K562 (cell line): ENCODE measurements at regions not wholly inside any gene's neighbourhood (a gene's known extent, or its start where the extent isn't known, plus 50 kb on each side); places are given as distances from the start of the nearest gene placed in this dataset.

Experiments
- CBFA2T3 ChIP-seq: fragments of 450-650 bp; IDR thresholded peaks from 2 replicates; pipeline ENCODE4 v1.6.1; 2017
- CBX2 ChIP-seq: fragments of 200-600 bp; sonication (generic); IDR thresholded peaks from one replicate; pipeline ENCODE4 v1.6.1; 2012; ENCODE audit warnings: mild to moderate bottlenecking, low read length, inconsistent platforms; ENCODE audit not compliant: insufficient read depth, poor library complexity, severe bottlenecking
- CBX5 ChIP-seq: IDR thresholded peaks from 2 replicates; pipeline ENCODE4 v1.6.1; 2014; ENCODE audit warnings: low read depth, borderline replicate concordance
- CCNT2 ChIP-seq: IDR thresholded peaks from 2 replicates; pipeline ENCODE4 v1.6.1; 2011; ENCODE audit warnings: borderline replicate concordance, low read depth, mild to moderate bottlenecking, moderate library complexity, mixed read lengths, low read length; ENCODE audit not compliant: insufficient read length; ENCODE audit errors: extremely low read depth
- EP300 ChIP-seq: IDR thresholded peaks from 2 replicates; pipeline ENCODE4 v1.6.1; 2012; ENCODE audit warnings: low read length, improper control_type of control experiment
- KHSRP ChIP-seq: fragments of 450-650 bp; IDR thresholded peaks from 2 replicates; pipeline ENCODE4 v1.6.1; 2017
- POU5F1 ChIP-seq: fragments of 150-350 bp; IDR thresholded peaks from 2 replicates; pipeline ENCODE4 v1.6.1; 2014; ENCODE audit warnings: borderline replicate concordance, low read length, low read depth, mild to moderate bottlenecking; ENCODE audit not compliant: partially characterized antibody
- SMAD2 ChIP-seq: fragments of 150-350 bp; IDR thresholded peaks from 2 replicates; pipeline ENCODE4 v1.6.1; 2014; ENCODE audit warnings: low read depth, mild to moderate bottlenecking, low read length
- SNIP1 ChIP-seq: fragments of 450-650 bp; IDR thresholded peaks from 2 replicates; pipeline ENCODE4 v1.7.1; 2017; ENCODE audit warnings: low read depth, mild to moderate bottlenecking
- SREBF1 ChIP-seq: fragments of 150-350 bp; IDR thresholded peaks from 2 replicates; pipeline ENCODE4 v1.6.1; 2014; ENCODE audit warnings: antibody characterized with exemption, low read depth, low read length, borderline replicate concordance
- SRSF1 ChIP-seq: fragments of 200-400 bp; formaldehyde crosslinking; IDR thresholded peaks from 2 replicates; pipeline ENCODE4 v1.6.1; 2017; ENCODE audit warnings: mild to moderate bottlenecking, low read depth, low read length, moderate library complexity
- SRSF7 ChIP-seq: fragments of 200-400 bp; formaldehyde crosslinking; optimal IDR thresholded peaks from 2 replicates; pipeline ENCODE3; 2017; ENCODE audit warnings: mild to moderate bottlenecking, low read depth, low read length
- XRCC4 ChIP-seq: IDR thresholded peaks from one replicate; pipeline ENCODE4 v1.6.1; 2011; ENCODE audit not compliant: insufficient read depth, insufficient read length; ENCODE audit errors: extremely low read depth
- ZBTB7A ChIP-seq: IDR thresholded peaks from 2 replicates; pipeline ENCODE4 v1.6.1; 2011; ENCODE audit warnings: low read depth, mild to moderate bottlenecking, low read length, moderate library complexity, borderline replicate concordance; ENCODE audit not compliant: control insufficient read depth
- ZNF277 ChIP-seq: fragments of 250-450 bp; sonication (Bioruptor Pico); IDR thresholded peaks from 2 replicates; pipeline ENCODE4 v1.8.0; 2022; ENCODE audit warnings: inconsistent platforms, mild to moderate bottlenecking, moderate library complexity, borderline replicate concordance
- ZNF444 ChIP-seq: fragments of 250-450 bp; sonication (Bioruptor Pico); IDR thresholded peaks from 2 replicates; pipeline ENCODE4 v1.4.0; 2020; ENCODE audit warnings: mild to moderate bottlenecking, moderate library complexity
- TF ChIP-seq, protein P1 (sequence below): conservative IDR thresholded peaks from 2 replicates; pipeline ENCODE4 v1.6.1; 2011; ENCODE audit warnings: low read depth, mild to moderate bottlenecking, low read length; ENCODE audit not compliant: control insufficient read depth
- TF ChIP-seq, protein P2 (sequence below): fragments of 250-450 bp; sonication (Bioruptor Pico); IDR thresholded peaks from 2 replicates; pipeline ENCODE4 v1.5.1; 2021; ENCODE audit warnings: mild to moderate bottlenecking
- TF ChIP-seq, protein P3 (sequence below): fragments of 450-650 bp; IDR thresholded peaks from 2 replicates; pipeline ENCODE4 v1.6.1; 2016; ENCODE audit warnings: mild to moderate bottlenecking
- TF ChIP-seq, protein P4 (sequence below): fragments of 250-450 bp; sonication (Bioruptor Pico); IDR thresholded peaks from 2 replicates; pipeline ENCODE4 v1.6.1; 2021; ENCODE audit warnings: mild to moderate bottlenecking

GRCh38 chr6:26157251-26158075, 70.2 kb downstream of the HFE start (continued):
- TF ChIP-seq, protein P1, sequence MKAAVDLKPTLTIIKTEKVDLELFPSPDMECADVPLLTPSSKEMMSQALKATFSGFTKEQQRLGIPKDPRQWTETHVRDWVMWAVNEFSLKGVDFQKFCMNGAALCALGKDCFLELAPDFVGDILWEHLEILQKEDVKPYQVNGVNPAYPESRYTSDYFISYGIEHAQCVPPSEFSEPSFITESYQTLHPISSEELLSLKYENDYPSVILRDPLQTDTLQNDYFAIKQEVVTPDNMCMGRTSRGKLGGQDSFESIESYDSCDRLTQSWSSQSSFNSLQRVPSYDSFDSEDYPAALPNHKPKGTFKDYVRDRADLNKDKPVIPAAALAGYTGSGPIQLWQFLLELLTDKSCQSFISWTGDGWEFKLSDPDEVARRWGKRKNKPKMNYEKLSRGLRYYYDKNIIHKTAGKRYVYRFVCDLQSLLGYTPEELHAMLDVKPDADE: peak; percentile 34
- no peak for TF ChIP-seq SREBF1
- TF ChIP-seq, protein P2, sequence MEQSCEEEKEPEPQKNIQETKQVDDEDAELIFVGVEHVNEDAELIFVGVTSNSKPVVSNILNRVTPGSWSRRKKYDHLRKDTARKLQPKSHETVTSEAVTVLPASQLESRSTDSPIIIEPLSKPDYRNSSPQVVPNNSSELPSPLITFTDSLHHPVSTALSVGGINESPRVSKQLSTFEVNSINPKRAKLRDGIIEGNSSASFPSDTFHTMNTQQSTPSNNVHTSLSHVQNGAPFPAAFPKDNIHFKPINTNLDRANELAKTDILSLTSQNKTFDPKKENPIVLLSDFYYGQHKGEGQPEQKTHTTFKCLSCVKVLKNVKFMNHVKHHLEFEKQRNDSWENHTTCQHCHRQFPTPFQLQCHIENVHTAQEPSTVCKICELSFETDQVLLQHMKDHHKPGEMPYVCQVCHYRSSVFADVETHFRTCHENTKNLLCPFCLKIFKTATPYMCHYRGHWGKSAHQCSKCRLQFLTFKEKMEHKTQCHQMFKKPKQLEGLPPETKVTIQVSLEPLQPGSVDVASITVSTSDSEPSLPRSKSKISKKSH (CRISPR knock-in tag): no peak
- TF ChIP-seq, protein P3, sequence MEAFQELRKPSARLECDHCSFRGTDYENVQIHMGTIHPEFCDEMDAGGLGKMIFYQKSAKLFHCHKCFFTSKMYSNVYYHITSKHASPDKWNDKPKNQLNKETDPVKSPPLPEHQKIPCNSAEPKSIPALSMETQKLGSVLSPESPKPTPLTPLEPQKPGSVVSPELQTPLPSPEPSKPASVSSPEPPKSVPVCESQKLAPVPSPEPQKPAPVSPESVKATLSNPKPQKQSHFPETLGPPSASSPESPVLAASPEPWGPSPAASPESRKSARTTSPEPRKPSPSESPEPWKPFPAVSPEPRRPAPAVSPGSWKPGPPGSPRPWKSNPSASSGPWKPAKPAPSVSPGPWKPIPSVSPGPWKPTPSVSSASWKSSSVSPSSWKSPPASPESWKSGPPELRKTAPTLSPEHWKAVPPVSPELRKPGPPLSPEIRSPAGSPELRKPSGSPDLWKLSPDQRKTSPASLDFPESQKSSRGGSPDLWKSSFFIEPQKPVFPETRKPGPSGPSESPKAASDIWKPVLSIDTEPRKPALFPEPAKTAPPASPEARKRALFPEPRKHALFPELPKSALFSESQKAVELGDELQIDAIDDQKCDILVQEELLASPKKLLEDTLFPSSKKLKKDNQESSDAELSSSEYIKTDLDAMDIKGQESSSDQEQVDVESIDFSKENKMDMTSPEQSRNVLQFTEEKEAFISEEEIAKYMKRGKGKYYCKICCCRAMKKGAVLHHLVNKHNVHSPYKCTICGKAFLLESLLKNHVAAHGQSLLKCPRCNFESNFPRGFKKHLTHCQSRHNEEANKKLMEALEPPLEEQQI: no peak
- no peak for TF ChIP-seq ZNF277 (CRISPR knock-in tag)
- TF ChIP-seq XRCC4: no peak
- no peak for TF ChIP-seq CBX2
- peak; percentile 5; the same call in 1 of the 2 replicates for TF ChIP-seq CBFA2T3
- no peak for TF ChIP-seq SRSF1
- TF ChIP-seq KHSRP: no peak; the same call in 1 of the 2 replicates
- TF ChIP-seq ZBTB7A: no peak
- TF ChIP-seq CBX5: no peak
- TF ChIP-seq SNIP1: 0 out of 2 replicates have a peak, but pooled peaks have one; percentile 39
- no peak for TF ChIP-seq SMAD2
- peak; percentile 12 for TF ChIP-seq CCNT2
- TF ChIP-seq POU5F1: no peak
- TF ChIP-seq ZNF444 (CRISPR knock-in tag): peak; percentile 85
- no peak for TF ChIP-seq SRSF7
- TF ChIP-seq, protein P4, sequence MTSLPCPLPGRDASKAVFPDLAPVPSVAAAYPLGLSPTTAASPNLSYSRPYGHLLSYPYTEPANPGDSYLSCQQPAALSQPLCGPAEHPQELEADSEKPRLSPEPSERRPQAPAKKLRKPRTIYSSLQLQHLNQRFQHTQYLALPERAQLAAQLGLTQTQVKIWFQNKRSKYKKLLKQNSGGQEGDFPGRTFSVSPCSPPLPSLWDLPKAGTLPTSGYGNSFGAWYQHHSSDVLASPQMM (CRISPR knock-in tag): peak; percentile 93
- peak; percentile 51; the same call in 1 of the 2 replicates for TF ChIP-seq EP300
